Gastrocnemius medialis (tissue), 4 donors: ENCODE measurements at regions not wholly inside any gene's neighbourhood (a gene's known extent, or its start where the extent isn't known, plus 50 kb on each side); places are given as distances from the start of the nearest gene placed in this dataset.

Source experiments
- CTCF ChIP-seq, 5 experiments: fragments of 450-650 bp in 3 of 5; fragments of 200-600 bp in 2 of 5; sonication (generic) in 2 of 5; IDR thresholded peaks in 4 of 5; conservative IDR thresholded peaks in 1 of 5; 1 replicate in 4 of 5; 2 replicates in 1 of 5; pipeline ENCODE4 v1.5.1; 2016 to 2019; ENCODE audit warnings: antibody characterized with exemption in 5 of 5, mild to moderate bottlenecking in 3 of 5, moderate library complexity in 3 of 5
- POLR2A ChIP-seq, 2 donors: fragments of 450-650 bp; IDR thresholded peaks; one replicate each; pipeline ENCODE4 v1.6.1; 2017; ENCODE audit warnings: antibody characterized with exemption in 2 of 2, mild to moderate bottlenecking in 2 of 2, moderate library complexity in 2 of 2

DNA sequence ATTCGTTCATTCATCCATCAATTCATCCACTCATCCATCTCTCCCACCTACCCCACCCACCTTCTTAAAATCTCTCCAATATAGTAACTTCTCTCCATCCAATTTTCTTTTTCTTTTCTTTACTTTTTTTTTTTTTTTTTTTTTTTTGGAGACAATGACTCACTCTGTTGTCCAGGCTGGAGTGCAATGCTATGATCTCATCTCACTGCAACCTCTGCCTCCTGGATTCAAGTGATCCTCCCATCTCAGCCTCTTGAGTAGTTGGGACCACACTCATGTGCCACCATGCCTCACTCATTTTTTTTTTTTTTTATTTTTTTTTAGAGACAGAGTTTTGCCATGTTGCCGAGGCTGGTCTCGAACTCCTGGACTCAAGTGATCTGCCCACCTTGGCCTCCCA, 118.4 kb downstream of the SUDS3 start:
- TF ChIP-seq CTCF (IDR thresholded peaks at IDR 0.05 in 4 of 5, conservative IDR thresholded peaks at IDR 0.05 in 1 of 5) (no peak), POLR2A (IDR thresholded peaks at IDR 0.05) (no peak)
